ENCODE measurements at regions not wholly inside any gene's neighbourhood (a gene's known extent, or its start where the extent isn't known, plus 50 kb on each side); places are given as distances from the start of the nearest gene placed in this dataset.

DNA sequence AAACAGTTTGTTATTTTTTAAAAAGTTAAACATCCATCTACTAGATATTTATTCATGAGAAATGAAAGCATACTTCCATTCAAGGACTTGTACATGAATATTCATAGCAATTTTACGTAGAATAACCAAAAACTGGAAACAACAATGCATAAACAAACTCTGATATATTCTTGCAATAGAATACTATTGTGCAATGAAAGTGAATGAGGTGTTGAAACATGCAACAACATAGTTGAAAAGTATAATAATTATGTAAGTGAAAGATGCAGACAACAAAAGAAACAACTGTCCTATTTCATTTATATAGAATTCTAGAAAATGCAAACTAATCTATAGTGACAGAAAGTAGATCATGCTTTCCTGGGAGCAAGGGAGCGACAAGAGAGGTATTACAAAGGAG is 206.6 kb upstream of the KLHL29 start:
- no peak for TF ChIP-seq POLR2AphosphoS5 (IDR thresholded peaks at IDR 0.05)
- TF ChIP-seq, protein P1, sequence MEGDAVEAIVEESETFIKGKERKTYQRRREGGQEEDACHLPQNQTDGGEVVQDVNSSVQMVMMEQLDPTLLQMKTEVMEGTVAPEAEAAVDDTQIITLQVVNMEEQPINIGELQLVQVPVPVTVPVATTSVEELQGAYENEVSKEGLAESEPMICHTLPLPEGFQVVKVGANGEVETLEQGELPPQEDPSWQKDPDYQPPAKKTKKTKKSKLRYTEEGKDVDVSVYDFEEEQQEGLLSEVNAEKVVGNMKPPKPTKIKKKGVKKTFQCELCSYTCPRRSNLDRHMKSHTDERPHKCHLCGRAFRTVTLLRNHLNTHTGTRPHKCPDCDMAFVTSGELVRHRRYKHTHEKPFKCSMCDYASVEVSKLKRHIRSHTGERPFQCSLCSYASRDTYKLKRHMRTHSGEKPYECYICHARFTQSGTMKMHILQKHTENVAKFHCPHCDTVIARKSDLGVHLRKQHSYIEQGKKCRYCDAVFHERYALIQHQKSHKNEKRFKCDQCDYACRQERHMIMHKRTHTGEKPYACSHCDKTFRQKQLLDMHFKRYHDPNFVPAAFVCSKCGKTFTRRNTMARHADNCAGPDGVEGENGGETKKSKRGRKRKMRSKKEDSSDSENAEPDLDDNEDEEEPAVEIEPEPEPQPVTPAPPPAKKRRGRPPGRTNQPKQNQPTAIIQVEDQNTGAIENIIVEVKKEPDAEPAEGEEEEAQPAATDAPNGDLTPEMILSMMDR (IDR thresholded peaks at IDR 0.05), result no peak
